RWPE2 (cell line): ENCODE measurements at regions not wholly inside any gene's neighbourhood (a gene's known extent, or its start where the extent isn't known, plus 50 kb on each side); places are given as distances from the start of the nearest gene placed in this dataset.
A peak's percentile ranks its signal among the peaks of the same experiment; 100 is the strongest.

Source experiments
- ATAC-seq: fragments of 200-7000 bp; cut with Tn5 transposase; 3 replicates; pipeline ENCODE4 v1.9.1; 2021; ENCODE audit warnings: low read depth
- DNase-seq: peaks from one replicate; pipeline ENCODE4 v3.0.0-alpha.2; 2020; ENCODE audit warnings: low spot score
- H3K27ac ChIP-seq: fragments of 450-650 bp; 2 replicates; pipeline ENCODE4 v1.5.1; 2017; ENCODE audit warnings: mild to moderate bottlenecking; ENCODE audit not compliant: poor library complexity, severe bottlenecking
- H3K27me3 ChIP-seq: fragments of 250-450 bp; sonication (Bioruptor Pico); 2 replicates; pipeline ENCODE4 v1.5.1; 2021; ENCODE audit warnings: mild to moderate bottlenecking, moderate library complexity; ENCODE audit not compliant: insufficient read depth, poor library complexity, severe bottlenecking
- H3K36me3 ChIP-seq: fragments of 250-450 bp; sonication (Bioruptor Pico); 2 replicates; pipeline ENCODE4 v1.5.1; 2020; ENCODE audit warnings: low read depth, mild to moderate bottlenecking, moderate library complexity
- H3K4me1 ChIP-seq: fragments of 250-450 bp; sonication (Bioruptor Pico); 2 replicates; pipeline ENCODE4 v1.5.1; 2021; ENCODE audit warnings: mild to moderate bottlenecking, moderate library complexity; ENCODE audit not compliant: insufficient read depth, poor library complexity, severe bottlenecking
- H3K4me3 ChIP-seq: fragments of 250-450 bp; sonication (Bioruptor Pico); 2 replicates; pipeline ENCODE4 v1.5.1; 2021; ENCODE audit warnings: mild to moderate bottlenecking, moderate library complexity; ENCODE audit not compliant: severe bottlenecking
- H3K9me3 ChIP-seq: fragments of 250-450 bp; sonication (Bioruptor Pico); 2 replicates; pipeline ENCODE4 v1.5.1; 2021; ENCODE audit warnings: mild to moderate bottlenecking, moderate library complexity; ENCODE audit not compliant: severe bottlenecking
- CTCF ChIP-seq: fragments of 450-650 bp; IDR thresholded peaks from one replicate; pipeline ENCODE4 v1.5.1; 2017; ENCODE audit warnings: mild to moderate bottlenecking, moderate library complexity; ENCODE audit not compliant: poor library complexity, severe bottlenecking

GRCh38 chr7:1320616-1321240 lies 88.1 kb downstream of the UNCX start:
- no peak overlapping the region for H3K27ac ChIP-seq

GRCh38 chr7:1321411-1322239 lies 89.0 kb downstream of the UNCX start:
- Histone ChIP-seq H3K27ac (no peak overlapping the region), H3K36me3 (no peaks in the 10 kb centered on the region), H3K4me3 (no peak overlapping the region), H3K9me3 (no peaks in the 10 kb centered on the region), H3K27me3 (peaks cover 15% of the 10 kb centered on the region), H3K4me1 (no peaks in the 10 kb centered on the region)
- no peak for TF ChIP-seq CTCF
- peak; percentile 20; the same call in 1 of the 3 replicates for ATAC-seq
- DNase-seq, result peak; percentile 60

More at GRCh38 chr7:1320616-1321240, 88.1 kb downstream of the UNCX start:
- H3K36me3 ChIP-seq, result no peaks in the 10 kb centered on the region
- no peak for TF ChIP-seq CTCF
- H3K9me3 ChIP-seq, result no peaks in the 10 kb centered on the region
- no peak for ATAC-seq
- peaks cover 15% of the 10 kb centered on the region for H3K27me3 ChIP-seq
- no peaks in the 10 kb centered on the region for H3K4me1 ChIP-seq
- DNase-seq, result peak; percentile 32
- no peak overlapping the region for H3K4me3 ChIP-seq

- H3K4me1 ChIP-seq, result no peaks in the 10 kb centered on the region
- H3K4me3 ChIP-seq, result no peak overlapping the region
- peaks cover 15% of the 10 kb centered on the region for H3K27me3 ChIP-seq
- no peaks in the 10 kb centered on the region for H3K9me3 ChIP-seq
- no peak for TF ChIP-seq CTCF
- ATAC-seq (no peak), DNase-seq (peak; percentile 44)
- no peaks in the 10 kb centered on the region for H3K36me3 ChIP-seq
- H3K27ac ChIP-seq, result no peak overlapping the region
Measured at GRCh38 chr7:1322240-1323110, 89.8 kb downstream of the UNCX start.

GRCh38 chr7:1323178-1324027 lies 90.7 kb downstream of the UNCX start:
- Histone ChIP-seq H3K36me3 (no peaks in the 10 kb centered on the region), H3K9me3 (no peaks in the 10 kb centered on the region), H3K4me1 (no peaks in the 10 kb centered on the region), H3K4me3 (no peak overlapping the region), H3K27me3 (peaks cover 15% of the 10 kb centered on the region), H3K27ac (no peak overlapping the region)
- ATAC-seq, result no peak
- DNase-seq, result peak; percentile 54
- no peak for TF ChIP-seq CTCF
